Omental fat pad (tissue), 3 donors: ENCODE measurements at regions not wholly inside any gene's neighbourhood (a gene's known extent, or its start where the extent isn't known, plus 50 kb on each side); places are given as distances from the start of the nearest gene placed in this dataset.
"Not testable (repeated sequence)": the region's sequence is repeated elsewhere in the genome, so short reads cannot be mapped to it uniquely, and the experiment has no call there.

Source experiments
- ATAC-seq: fragments of 150-250 bp; one replicate; pipeline ENCODE4 v1.9.1; 2016; ENCODE audit warnings: mild to moderate bottlenecking, moderate library complexity; ENCODE audit not compliant: low FRiP score
- DNase-seq: peaks from one replicate; pipeline ENCODE4 v3.0.0-alpha.2; 2019; ENCODE audit warnings: low spot score
- TF ChIP-seq, protein P1 (sequence below), 3 donors: fragments of 450-650 bp; IDR thresholded peaks; one replicate each; pipeline ENCODE4 v1.5.1; 2016 to 2017; ENCODE audit warnings: antibody characterized with exemption in 3 of 3, mild to moderate bottlenecking in 3 of 3, moderate library complexity in 2 of 3

DNA sequence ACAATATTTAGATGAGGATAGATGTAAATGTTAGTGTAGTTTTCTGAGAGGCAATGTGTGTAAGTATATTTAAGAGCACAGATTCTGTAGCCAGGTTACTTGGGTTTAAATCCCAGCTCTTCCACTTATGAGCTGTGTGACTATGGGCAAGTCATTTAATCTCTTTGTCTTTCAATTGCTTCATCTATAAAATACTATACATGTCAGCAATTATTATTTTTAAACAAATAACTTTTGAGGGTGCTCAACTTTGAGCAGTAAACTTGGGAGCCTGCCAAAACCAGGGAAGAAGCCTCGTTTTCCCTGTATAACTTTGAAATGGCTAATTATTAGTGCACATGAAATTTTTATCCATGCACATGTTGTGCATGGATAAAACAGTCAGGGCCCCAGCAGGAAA is 222.8 kb downstream of the FOXD2 start:
- TF ChIP-seq, protein P1, sequence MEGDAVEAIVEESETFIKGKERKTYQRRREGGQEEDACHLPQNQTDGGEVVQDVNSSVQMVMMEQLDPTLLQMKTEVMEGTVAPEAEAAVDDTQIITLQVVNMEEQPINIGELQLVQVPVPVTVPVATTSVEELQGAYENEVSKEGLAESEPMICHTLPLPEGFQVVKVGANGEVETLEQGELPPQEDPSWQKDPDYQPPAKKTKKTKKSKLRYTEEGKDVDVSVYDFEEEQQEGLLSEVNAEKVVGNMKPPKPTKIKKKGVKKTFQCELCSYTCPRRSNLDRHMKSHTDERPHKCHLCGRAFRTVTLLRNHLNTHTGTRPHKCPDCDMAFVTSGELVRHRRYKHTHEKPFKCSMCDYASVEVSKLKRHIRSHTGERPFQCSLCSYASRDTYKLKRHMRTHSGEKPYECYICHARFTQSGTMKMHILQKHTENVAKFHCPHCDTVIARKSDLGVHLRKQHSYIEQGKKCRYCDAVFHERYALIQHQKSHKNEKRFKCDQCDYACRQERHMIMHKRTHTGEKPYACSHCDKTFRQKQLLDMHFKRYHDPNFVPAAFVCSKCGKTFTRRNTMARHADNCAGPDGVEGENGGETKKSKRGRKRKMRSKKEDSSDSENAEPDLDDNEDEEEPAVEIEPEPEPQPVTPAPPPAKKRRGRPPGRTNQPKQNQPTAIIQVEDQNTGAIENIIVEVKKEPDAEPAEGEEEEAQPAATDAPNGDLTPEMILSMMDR (IDR thresholded peaks at IDR 0.05): no peak
- no peak for DNase-seq
- ATAC-seq: no peak

DNA sequence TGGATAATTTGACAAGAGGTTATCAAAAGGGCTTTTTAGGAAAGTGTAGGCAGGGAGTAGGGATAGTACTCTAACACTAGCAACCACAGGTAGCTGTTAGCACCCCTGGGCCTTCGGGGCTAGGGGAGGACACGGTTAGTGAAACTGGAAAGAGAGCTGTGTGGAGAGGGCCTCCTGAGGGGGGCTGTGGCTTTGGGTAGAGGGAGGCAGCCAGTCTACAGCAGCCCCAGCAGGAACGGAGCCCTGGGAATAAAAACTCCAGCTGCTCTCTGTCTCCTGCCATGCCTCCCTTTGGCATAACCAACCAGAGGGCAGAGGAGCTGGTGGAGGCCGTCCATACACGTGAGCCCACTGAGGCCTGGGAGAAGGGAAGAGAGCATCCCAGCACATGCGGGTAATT is 223.2 kb downstream of the FOXD2 start:
- ATAC-seq (no peak), DNase-seq (no peak)
- TF ChIP-seq, protein P1 (IDR thresholded peaks at IDR 0.05): no peak

DNA sequence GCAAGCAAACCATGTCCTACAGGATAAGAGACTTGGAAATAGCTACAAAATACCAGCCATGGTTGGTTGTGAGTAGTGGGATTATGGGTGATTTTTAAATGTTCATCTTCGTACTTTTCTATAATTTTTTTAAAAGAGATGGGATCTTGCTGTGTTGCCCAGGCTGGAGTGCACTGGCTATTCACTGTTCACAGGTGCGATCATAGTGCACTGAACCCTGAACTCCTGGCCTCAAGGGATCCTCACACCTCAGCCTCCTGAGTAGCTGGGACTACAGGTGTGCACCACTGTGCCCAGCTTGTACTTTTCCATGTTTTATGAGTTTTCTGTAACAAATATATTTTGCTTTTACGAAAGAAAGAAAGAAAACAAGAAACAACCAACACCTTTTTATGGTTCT is 224.2 kb downstream of the FOXD2 start:
- ATAC-seq: no peak
- DNase-seq: no peak

DNA sequence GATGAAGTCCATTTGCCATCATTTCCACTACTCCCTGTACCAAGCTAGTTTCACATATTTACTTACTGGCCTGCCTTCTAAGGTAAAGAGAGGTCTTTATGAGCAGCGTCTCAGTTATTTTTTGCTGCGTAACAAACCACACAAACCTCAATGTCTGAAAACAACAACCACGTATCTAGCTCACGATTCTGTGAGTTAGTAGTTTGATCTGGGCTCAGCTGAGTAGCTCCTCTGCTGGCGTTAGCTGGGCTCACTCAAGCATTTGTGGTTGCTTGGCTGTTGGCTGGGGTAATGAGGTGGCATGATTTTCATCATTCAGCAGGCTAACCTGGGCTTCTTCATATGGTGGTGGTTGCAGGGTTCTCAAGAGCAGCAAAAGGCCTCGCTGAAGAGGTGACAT is 225.4 kb downstream of the FOXD2 start:
- DNase-seq (no peak), ATAC-seq (no peak)
- TF ChIP-seq, protein P1 (IDR thresholded peaks at IDR 0.05): no peak

More for the DNA sequence above, 224.2 kb downstream of the FOXD2 start:
- TF ChIP-seq, protein P1 (IDR thresholded peaks at IDR 0.05): no peak

DNA sequence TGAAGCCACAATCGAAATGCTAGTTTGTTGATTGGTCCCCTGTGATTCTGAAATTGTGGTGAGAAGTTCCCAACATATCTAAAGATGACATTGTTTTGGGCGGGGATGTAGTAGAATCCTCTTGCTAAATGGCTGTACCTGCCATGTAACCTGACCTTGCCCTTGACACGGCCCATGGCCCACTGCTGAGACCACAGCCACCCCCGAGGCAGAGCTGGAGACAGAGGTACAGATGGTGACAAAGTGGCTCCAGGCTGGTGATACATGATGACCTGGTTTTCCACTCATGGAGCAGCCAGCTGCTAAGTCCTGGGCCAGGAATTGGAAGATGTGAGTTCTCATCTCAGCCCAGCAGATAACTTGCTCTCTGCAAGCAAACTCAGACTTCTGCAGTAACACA is 226.5 kb downstream of the FOXD2 start:
- no peak for ATAC-seq
- DNase-seq: no peak
- TF ChIP-seq, protein P1 (IDR thresholded peaks at IDR 0.05): no peak

DNA sequence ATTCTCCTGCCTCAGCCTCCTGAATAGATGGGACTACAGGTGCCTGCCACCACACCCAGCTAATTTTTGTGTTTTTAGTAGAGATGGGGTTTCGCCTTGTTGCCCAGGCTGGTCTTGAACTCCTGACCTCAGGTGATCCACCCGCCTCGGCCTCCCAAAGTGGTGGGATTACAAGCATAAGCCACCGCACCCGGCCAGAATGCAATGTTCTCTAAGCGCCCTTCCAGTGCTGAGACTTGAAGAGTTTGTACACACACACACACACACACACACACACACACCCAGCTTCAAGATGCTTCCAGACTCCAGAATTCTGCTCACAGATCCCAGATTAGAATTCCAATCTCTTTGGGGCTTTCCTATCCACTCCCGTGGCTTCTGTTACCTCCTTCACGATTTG is 227.1 kb downstream of the FOXD2 start:
- ATAC-seq: not testable (repeated sequence)

DNA sequence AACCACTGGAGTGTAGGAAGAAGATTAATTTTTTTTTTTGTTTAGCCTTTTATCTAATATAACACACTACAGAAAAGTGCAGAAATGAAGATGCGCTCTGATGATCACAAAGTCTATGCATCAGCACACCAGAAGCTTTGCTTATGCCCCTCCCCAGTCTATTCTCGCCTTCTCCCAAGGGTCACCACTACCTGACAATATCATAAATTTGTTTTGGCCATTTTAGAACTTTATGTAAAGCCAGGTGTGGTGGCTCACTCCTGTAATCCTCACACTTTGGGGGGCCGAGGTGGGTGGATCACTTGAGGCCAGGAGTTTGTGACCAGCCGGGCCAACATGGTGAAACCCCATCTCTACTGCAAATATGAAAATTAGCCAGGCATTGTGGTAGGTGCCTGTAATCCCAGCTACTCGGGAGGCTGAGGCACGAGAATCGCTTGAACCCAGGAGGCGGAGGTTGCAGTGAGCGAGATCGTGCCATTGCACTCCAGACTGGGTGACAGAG is 231.3 kb downstream of the FOXD2 start:
- TF ChIP-seq, protein P1 (IDR thresholded peaks at IDR 0.05): no peak
- no peak for DNase-seq
- ATAC-seq: no peak

More for the DNA sequence above, 227.1 kb downstream of the FOXD2 start:
- DNase-seq: not testable (repeated sequence)

DNA sequence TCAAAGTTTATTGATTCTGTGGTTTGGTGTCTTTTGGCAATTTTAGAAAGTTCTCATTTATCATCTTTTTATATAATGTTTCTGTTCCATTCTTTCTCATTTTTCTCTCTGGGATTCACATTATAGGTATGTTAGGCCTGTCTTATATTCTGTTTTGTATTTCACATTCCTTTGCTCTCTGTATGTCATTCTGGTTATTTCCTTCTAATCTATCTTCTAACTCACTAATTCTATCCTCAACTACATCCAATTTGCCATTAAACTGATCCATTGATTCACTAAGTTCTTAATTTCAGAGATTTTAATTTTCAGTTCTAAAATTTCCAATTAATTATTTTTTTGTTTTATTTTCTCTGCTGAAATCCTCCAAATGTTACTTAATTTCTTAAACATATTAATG is 234.8 kb downstream of the FOXD2 start:
- DNase-seq: no peak
- TF ChIP-seq, protein P1 (IDR thresholded peaks at IDR 0.05): no peak
- ATAC-seq: no peak
